M059J (cell line): ENCODE measurements at regions not wholly inside any gene's neighbourhood (a gene's known extent, or its start where the extent isn't known, plus 50 kb on each side); places are given as distances from the start of the nearest gene placed in this dataset.
"Not testable (repeated sequence)": the region's sequence is repeated elsewhere in the genome, so short reads cannot be mapped to it uniquely, and the experiment has no call there.

ENCODE experiments used
- DNase-seq: peaks from one replicate; pipeline ENCODE4 v3.0.0-alpha.2; 2012; ENCODE audit warnings: low read depth

DNA sequence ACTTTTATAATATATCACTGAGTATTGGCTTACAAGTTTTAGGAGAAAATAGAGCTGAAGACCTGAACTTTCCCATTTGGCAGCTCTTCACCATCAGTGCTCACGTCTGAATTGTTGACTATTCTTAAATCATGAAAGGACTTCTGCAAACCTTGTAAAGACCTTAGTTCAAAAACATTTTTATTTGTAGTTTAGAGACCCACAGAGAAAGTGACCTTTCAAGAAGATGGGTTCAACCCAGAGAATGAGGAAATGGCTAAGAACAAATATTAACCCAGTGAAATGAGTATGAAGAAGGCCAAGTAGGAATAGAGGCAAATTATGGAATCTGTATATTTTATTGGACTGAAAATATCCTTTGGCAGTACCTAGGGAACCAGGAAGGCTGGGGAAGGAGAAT lies 1151.1 kb downstream of the GATA3 start:
- DNase-seq, result no peak

DNA sequence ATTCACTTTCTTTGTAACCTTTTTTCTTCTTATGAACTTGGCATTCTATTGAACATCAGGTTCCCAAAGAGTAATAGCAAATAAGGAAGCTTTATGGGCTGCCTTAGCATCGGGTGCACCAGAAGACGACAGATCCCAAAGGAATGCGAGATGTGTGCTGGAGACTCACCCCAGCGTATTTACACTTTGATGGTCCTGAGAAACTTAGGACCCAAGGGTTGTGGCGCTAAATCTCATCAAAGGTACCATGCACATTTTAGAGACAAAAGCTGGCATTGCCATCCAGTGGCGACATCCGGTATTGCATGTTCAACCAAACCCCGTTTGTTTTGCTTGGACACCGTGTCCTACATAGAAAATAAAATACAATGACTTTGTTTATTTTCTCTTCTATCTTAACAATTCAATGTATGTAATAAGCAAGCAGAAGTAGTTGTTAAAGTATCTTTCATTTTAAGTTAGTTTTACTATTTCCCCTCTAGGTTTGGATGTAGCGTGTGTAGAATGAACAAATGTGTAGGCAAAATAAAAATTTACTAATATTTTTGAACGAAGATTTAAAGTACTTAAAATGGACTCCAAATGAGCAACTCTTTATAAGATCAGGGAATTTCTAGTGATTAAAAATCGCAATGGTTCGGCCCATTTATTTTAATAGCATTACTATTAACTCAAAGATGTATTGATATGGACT lies 1154.8 kb downstream of the GATA3 start:
- DNase-seq, result peak; percentile 51

DNA sequence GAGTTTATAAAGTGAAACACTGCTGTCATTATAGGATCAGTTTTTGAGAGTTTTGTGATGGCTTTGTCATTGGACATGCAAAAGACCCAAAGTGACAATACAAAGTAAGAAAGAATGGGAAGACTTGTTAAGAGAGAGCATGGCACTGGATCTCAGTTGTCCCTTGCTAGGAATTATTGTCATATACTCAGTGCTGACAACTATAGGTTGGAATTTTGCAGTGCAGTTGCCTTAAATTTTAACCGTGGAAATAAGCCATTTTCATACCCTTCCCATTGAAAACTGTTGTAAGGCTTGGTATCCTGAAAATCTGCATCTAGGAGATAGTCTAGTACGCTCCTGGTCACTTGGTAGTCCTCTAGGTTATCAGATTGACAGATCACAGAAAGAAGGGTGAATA lies 1156.7 kb downstream of the GATA3 start:
- DNase-seq, result no peak

DNA sequence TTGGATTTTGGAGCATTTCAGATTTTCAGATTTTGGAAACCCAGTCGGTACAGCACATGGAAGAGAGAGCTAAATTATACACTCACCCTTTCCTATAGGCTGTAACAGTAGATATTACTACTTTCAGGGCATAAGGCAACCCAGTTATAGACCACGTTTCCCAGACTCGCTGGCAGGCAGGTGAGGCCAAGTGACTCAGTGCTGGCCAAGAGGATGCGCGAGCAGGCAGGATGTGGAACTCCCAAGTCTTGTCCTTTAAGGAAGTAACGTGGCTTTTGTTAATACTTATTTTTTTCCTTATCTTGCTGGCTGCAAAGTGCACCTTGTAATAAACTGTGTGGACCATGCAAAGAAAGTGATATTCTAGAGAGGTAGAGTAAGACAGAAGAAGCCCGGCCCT lies 1160.1 kb downstream of the GATA3 start:
- DNase-seq, result no peak

DNA sequence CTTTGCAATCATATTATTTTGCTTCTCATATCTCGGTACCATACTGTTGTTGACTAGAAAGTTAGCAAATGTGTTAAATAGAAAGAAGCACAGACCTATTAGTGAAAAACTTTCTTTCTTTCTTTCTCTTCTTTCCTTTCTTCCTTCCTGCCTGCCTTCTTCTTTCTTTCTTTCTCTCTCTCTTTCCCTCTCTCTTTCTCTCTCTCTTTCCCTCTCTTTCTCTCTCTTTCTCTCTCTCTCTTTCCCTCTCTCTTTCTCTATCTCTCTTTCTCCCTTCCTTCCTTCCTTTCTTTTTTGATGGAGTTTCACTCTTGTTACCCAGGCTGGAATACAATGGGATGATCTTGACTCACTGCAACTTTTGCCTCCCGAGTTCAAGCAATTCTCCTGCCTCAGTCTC lies 1160.6 kb downstream of the GATA3 start:
- DNase-seq, result no peak

DNA sequence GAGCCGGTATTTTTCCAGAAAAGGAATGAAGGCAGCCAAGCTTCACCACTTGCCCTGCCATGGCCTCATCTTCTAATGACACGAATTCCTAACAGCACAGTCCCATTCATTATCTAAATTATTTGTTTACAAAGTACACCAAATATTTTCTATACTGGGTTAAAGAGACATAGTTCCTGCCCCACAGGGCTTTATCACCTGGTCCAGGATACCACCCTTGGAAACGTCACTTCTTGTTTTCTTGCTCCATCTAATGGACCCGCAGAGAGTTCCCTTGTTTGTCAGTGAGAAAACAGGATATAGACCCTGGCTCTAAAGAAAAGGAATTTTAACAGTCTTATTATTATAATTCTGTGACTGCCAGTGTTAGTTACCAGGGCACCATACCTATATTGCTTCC lies 1165.4 kb downstream of the GATA3 start:
- no peak for DNase-seq

DNA sequence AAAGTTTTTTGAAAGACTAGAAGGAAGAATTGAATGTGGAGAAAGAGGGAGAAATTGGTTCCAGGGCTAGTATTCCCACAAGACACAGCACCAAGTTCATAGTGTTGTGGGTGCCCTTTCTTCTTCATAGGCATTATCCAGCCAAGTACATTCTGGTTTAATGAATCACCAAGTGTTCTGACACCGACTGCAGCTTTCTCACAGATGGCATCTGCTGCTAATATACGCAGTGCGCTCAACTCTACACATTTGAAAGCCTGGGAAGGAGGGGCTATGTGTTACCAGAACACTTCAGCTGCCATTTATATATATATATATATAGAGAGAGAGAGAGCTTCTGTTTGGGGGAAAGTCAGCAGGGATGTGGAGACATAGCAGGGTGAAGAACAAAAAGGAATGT lies 1168.4 kb downstream of the GATA3 start:
- DNase-seq, result peak; percentile 59

DNA sequence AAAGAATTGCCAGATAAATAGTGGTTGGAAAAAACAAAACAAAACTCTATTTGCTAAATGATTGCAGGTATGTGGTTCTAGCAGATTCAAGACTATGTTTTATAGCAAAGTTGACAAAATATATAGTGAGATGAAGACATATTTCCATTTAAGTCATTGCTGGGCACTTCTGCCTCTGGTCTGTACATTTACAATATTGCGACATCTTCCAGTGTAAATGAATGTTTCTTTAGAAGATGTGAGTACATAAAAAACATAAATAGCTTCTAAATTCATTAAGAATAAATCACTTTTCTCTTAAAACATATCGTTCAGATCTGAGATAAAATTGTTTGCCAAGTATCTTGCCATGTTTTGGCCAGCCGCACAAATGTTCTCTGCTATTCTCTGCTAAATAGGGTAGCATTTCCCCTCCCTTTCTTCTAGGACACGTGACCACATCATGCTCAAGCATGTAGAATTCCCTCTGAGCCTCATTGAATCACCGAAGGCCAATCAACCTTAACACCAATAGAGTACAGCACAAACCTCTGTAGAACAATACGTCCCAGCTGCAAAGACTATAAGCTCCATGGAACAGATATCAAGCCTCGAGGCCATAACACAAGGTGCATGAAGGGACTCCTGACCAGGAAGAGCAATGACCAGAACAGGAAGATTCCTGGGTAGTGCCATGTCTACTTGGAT lies 1173.3 kb downstream of the GATA3 start:
- DNase-seq, result no peak

DNA sequence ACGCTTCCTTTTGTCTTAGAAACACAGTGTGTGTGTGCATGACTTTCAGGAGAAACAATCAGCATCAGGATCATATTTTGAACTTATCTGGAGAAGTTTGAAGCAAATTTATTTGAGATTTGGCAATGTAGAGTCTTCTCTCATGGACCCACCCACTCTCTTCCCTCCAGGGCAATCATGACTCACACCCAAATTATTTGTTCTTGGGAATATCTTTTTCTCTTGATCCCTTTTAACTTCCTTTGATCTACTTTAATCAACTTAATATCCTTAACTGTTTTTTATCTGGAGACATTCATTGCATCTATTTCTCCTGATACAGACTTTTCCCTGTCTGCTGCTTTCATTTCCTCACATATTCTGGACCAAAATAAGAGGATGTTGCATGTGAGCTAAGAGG lies 1174.3 kb downstream of the GATA3 start:
- DNase-seq, result peak; percentile 74

DNA sequence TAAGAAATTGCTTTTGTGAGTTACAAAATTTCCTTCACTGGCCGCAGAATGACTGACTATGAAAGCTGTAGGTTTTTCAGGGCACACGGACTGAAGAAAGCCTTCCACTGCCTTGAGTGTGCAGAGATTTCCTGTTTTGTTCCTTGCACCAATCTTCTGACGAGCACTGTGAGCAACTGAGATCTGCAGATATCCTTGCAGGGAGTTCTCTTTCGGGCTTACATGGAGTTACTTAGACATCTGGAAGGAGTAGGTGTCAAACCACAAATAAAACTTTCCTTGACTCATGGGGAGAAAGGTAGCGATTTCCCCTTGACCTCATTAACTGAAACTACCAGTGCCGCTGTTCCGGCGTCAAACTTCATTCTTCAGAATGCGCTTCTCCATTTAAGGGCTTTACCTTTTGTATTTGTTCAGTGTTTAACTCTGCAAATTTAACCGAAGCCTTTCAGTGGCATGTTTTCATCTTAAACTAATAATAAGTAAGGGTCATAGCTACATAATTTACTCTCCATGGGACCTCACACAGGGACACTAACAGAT lies 1175.3 kb downstream of the GATA3 start:
- DNase-seq, result no peak

DNA sequence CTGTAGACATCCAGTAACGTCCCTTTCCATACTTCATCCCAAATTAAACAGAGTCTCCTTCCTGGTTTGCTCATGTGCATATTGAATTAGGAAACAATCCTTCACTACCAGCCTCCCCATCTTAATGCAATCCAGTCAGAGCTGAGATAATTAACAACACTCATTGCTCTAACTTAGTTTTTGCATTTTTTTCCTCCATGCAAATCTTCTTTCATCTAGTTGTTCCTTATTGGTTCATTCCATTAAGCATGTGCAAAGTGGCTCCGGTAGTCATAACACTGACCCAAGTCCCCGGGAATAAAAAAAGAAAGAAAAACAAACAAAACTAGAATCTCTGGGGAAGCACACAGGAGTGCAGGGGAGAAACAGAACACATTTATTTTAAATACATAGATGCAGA lies 1176.1 kb downstream of the GATA3 start:
- DNase-seq, result peak; percentile 33

DNA sequence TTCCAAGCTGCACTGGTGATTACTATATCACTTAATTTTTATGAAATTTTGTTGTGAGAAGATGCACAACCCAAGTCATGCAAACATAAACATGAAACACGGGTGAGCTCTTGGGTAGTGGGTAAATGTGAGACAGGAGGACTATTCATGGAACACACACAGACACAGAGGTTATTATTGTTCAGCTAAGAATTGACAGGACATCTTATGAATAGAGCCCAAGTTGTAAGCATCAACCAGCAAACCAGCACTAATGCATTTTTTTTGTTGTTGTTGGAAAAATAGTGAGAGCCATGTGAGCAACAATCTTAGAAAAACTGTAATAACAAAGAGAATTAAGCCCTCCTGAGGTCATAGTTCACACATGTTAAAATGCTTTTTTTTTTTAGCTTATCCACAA lies 1179.7 kb downstream of the GATA3 start:
- no peak for DNase-seq

DNA sequence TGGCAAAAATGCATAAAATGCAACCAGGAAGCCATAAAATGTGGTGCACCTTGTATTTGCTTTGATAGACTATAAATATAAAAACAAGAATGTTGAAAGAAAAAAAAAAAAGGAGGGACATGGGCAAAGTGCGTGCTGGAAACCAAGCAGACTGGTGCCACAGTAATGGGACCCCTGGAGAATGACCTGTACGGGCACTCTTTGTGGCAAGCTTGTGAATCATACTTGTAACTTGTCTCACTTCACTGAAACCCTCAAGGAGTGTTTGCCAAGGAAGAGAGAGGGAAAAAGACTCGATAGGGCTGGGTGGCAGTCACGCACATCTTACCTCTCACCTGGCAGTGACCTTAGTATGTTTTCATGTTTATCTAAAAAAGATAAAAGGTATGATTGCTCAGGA lies 1183.6 kb downstream of the GATA3 start:
- peak; percentile 86 for DNase-seq

DNA sequence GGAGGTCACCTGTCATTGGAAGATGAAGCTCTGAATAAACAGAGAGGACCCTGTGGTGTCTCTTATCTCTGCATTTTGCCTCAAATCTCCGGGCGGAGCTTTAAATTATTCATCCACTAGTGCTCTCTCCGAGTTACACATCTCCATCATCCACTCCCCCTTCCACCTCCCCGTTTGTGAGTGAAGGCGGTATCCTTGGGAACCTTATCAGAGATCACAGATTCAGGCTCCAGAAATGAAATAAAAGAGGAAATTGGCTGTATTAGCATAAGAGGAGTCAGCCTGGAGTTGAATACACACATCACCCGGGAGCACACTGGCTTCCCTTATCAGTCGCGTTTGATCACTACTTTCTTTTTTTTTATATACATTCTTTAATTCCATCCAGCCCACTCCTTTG lies 1184.8 kb downstream of the GATA3 start:
- DNase-seq, result peak; percentile 78

DNA sequence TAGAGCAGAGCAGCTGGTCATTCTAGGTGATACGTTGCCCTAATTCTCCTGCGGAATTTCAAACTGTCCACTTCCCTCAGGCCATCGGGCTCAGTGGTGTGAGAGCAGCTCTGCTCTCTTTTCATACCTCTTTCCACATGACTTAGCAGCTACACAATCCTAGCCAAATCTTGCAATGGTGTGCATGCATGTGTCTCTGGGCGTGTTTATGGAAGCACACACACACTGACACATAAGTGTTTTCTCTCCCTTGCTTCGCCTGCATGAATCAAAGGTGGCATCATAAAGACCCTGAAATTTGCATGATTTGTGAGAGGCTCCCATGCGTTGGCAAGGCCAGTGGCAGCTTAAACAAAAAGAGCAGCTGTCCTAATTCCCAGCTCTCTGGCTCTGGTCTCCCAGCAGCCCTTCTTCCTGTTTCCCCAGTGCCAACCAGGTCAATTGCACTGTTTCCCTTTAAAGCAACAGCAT lies 1189.5 kb downstream of the GATA3 start:
- peak; percentile 59 for DNase-seq

DNA sequence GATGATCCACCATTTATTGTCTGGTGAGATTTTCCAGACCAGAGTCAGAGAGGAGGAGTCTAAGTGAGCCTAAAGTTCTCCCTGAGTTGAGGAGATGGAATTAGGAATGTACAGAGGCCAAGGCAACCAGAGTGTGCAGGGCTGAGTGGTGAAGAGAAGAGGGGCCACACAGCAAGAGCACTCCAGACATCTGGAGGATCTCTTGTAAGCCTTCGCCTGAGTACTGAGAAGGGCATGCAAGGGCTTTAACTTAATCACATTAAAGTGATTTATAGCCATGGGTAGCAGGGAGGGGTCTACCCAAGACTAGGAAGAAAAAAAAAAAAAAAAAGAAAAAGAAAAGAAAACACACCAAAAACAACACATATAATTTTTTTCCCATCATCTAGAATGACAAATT lies 1190.4 kb downstream of the GATA3 start:
- no peak for DNase-seq

DNA sequence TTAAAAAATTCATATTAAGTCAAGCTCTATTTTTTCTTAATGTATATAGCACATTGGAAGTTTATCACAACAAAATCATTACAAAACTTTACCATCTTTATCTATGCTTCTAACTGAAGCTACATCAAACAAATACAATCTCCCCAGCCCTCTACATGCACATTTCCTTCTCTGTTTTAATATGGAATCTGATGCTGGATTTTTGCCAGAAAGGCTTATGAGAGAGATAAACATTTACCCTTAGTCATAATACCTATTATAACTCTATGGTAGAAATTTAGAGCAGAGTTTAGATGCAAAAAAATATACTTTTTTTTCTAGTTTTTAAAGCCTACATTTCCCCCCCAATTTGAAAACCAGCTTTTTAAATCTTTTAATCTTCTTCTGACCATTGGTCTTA lies 1198.6 kb downstream of the GATA3 start:
- peak; percentile 64 for DNase-seq

DNA sequence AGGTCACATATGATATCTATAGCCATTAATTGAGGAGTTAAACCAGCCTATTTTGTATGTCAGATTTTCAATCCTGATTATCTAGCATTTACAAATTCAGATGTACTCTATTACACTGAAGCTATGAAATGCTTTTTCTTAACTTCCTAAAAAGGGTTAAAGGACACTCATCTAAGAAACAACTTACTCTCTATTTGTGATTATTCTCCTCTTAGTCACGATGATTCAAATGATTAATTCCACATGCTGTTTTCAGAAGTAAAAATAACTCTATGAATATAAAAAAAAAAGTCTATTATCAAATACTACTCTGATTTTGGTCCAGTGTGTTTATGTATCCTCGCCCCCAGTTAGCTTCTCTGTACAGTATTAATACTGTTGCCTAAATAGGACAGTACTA lies 1199.9 kb downstream of the GATA3 start:
- DNase-seq, result peak; percentile 52

DNA sequence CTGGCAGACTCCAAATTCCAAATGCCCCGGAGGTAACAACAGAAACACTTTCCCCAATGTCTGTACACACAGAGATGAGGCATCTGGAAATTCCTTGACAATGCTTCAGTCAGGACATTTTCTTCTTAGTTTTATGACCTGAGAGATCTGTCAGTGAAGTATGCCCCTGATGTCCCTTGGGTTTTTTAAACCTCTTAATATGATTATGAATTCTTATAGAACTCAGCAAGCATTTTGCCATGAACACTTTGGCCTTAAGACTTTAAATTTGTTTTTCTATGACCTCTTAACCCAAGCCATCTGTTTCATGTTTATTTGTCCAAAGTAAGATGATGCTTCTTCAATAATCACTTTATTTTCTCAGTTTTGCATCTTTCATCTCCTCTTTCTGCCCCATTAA lies 1206.2 kb downstream of the GATA3 start:
- no peak for DNase-seq

DNA sequence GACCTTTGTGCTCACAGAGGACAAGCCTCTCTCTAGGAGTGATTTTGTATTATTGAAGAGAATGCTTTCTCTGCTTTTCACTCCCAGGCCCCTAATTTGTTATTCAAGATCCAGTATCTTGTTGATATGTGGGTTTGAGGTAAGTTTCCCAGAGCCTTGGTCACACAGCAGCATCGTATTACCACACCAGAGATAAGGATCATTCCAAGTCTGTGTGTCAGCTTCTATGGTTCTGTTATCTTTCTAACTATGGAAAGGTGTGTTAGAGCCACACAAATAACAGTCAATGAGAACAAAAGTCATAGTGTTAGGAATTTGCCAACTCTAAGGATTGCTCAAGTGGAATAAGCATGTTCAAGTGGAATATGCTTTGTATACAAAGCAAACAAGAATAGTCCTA lies 1208.3 kb downstream of the GATA3 start:
- peak; percentile 59 for DNase-seq

DNA sequence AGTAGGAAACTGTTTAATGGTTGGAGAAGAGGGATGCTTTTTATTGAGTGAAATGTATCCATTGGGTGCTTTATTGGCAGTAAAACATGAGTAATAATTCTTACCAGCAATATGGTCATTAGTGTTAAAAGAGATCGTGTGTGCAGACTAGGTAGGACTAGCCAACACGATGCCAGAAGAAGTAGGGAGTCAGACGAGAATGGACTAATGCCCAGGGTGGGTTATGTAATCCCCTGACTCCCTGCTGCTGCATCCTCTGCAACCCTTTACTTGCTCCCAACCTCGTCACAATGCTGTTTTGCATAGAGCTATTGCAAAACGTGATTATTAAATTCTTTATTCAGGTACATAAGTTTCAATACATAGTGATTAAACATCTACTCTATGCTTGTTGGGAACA lies 1213.7 kb downstream of the GATA3 start:
- DNase-seq, result no peak

DNA sequence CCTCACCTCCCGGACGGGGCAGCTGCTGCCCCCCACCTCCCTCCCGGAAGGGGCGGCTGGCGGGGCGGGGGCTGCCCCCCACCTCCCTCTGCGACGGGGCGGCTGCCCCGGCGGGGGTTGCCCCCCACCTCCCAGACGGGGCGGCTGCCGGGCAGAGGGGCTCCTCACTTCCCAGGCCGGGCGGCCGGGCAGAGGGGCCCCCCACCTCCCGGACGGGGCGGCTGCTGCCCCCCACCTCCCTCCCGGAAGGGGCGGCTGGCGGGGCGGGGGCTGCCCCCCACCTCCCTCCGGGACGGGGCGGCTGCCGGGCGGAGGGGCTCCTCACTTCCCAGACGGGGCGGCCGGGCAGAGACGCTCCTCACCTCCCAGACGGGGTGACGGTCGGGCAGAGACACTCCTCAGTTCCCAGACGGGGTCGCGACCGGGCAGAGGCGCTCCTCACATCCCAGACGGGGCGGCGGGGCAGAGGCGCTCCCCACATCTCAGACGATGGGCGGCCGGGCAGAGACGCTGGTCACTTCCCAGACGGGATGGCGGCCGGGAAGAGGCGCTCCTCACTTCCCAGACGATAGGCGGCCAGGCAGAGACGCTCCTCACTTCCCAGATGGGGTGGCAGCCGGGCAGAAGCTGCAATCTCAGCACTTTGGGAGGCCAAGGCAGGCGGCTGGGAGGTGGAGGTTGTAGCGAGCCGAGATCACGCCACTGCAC lies 1218.8 kb downstream of the GATA3 start:
- not testable (repeated sequence) for DNase-seq
